DND-41 (cell line): ENCODE measurements at regions not wholly inside any gene's neighbourhood (a gene's known extent, or its start where the extent isn't known, plus 50 kb on each side); places are given as distances from the start of the nearest gene placed in this dataset.

ENCODE experiments used
- CTCF ChIP-seq: IDR thresholded peaks from 2 replicates; pipeline ENCODE4 v1.5.1; 2012; ENCODE audit warnings: borderline replicate concordance, low read length, moderate library complexity, mild to moderate bottlenecking; ENCODE audit not compliant: poor library complexity, severe bottlenecking; ENCODE audit errors: extremely low read depth
- EZH2 ChIP-seq: IDR thresholded peaks from 3 replicates; pipeline ENCODE4 v1.6.1; 2012; ENCODE audit warnings: borderline replicate concordance, low read depth, mild to moderate bottlenecking, moderate library complexity, low read length, inconsistent platforms; ENCODE audit not compliant: severe bottlenecking

DNA sequence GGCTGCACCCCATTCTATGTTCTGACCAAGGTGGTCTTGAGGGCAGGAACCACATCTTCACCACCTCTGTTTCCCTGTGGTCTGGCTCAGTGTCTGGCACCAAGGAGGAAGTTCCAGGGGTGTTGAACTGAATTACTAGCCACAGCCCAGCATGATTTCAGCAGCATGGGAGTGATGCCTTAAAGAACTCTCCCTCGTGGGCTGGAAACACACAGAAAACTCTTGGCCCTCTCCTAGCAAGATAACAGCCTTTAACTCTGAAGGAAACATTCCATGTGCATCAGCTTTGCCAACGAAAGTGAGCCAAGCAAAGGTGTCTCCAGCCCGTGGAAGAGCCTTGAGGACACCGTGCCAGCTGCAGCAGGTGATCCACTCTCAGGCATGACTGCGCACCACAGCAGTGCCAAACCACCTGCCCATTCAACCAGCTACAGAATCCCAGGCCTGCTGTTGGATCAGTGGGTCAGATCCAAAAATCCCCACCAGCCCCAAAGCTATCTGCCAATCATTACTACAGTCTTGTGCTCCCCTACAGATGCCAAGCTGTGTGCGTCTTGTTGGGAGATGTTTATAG lies 124.8 kb downstream of the TTC32 start:
- TF ChIP-seq CTCF (no peak), EZH2 (no peak)
